ENCODE measurements at regions not wholly inside any gene's neighbourhood (a gene's known extent, or its start where the extent isn't known, plus 50 kb on each side); places are given as distances from the start of the nearest gene placed in this dataset.
"Not testable (repeated sequence)": the region's sequence is repeated elsewhere in the genome, so short reads cannot be mapped to it uniquely, and the experiment has no call there.

GRCh38 chr15:26065723-26066122 is 202.6 kb upstream of the ATP10A start:
- TF ChIP-seq ZNF571 (tag by site-specific recombination; IDR thresholded peaks at IDR 0.05) (no peak), ZNF704 (tag by site-specific recombination; IDR thresholded peaks at IDR 0.05) (no peak), ZNF362 (tag by site-specific recombination; IDR thresholded peaks at IDR 0.05) (no peak)
- ChIA-PET CTCF (no interaction called here), POLR2A (no interaction called here)
- no peaks in the 10 kb centered on the region for H3K9me3 ChIP-seq (ENCODE audit: control insufficient read depth, insufficient read depth, low read depth, low read length)
- no peak overlapping the region for H3K27ac ChIP-seq (ENCODE audit: extremely low read depth, low read depth, low read length)
- H3K36me3 ChIP-seq (ENCODE audit: control insufficient read depth in 2 of 2, insufficient read depth in 1 of 2, low read length in 2 of 2): no peaks in the 10 kb centered on the region
- H3K4me1 ChIP-seq (ENCODE audit: control insufficient read depth, insufficient read depth, low read length): no peaks in the 10 kb centered on the region
- no peak overlapping the region for H3K4me3 ChIP-seq (ENCODE audit: low read depth, low read length)

- Histone ChIP-seq H3K4me1 (ENCODE audit: control insufficient read depth, insufficient read depth, low read length) (no peaks in the 10 kb centered on the region), H3K4me3 (ENCODE audit: low read depth, low read length) (no peak overlapping the region), H3K9me3 (ENCODE audit: control insufficient read depth, insufficient read depth, low read depth, low read length) (no peaks in the 10 kb centered on the region), H3K27ac (ENCODE audit: extremely low read depth, low read depth, low read length) (no peak overlapping the region), H3K36me3 (ENCODE audit: control insufficient read depth in 2 of 2, insufficient read depth in 1 of 2, low read length in 2 of 2) (no peaks in the 10 kb centered on the region)
- ChIA-PET CTCF (no interaction called here), POLR2A (no interaction called here)
- TF ChIP-seq WT1 (tag by site-specific recombination; IDR thresholded peaks at IDR 0.05) (no peak), ZNF354C (tag by site-specific recombination; IDR thresholded peaks at IDR 0.05; ENCODE audit: borderline replicate concordance, low read depth) (no peak), ZNF112 (tag by site-specific recombination; IDR thresholded peaks at IDR 0.05) (no peak), ZNF701 (tag by site-specific recombination; IDR thresholded peaks at IDR 0.05) (no peak), INSM2 (tag by site-specific recombination; IDR thresholded peaks at IDR 0.05) (no peak), ZBTB6 (tag by site-specific recombination; IDR thresholded peaks at IDR 0.05) (no peak), SCRT1 (tag by site-specific recombination; IDR thresholded peaks at IDR 0.05; ENCODE audit: borderline replicate concordance) (no peak), ZBTB26 (tag by site-specific recombination; optimal IDR thresholded peaks at IDR 0.05) (no peak), CTCF (tag by site-specific recombination; IDR thresholded peaks at IDR 0.05) (no peak)
These were observed 198.1 kb upstream of the ATP10A start for GRCh38 chr15:26061248-26061647.

- H3K9me3 ChIP-seq (ENCODE audit: control insufficient read depth, insufficient read depth, low read depth, low read length); H3K27ac ChIP-seq (ENCODE audit: extremely low read depth, low read depth, low read length); H3K36me3 ChIP-seq (ENCODE audit: control insufficient read depth in 2 of 2, insufficient read depth in 1 of 2, low read length in 2 of 2); CTCF ChIA-PET; H3K4me3 ChIP-seq (ENCODE audit: low read depth, low read length); POLR2A ChIA-PET; H3K4me1 ChIP-seq (ENCODE audit: control insufficient read depth, insufficient read depth, low read length): not testable (repeated sequence)
These were observed 193.6 kb upstream of the ATP10A start for GRCh38 chr15:26056766-26057165.

All from HEK293 (cell line).